ENCODE measurements at regions not wholly inside any gene's neighbourhood (a gene's known extent, or its start where the extent isn't known, plus 50 kb on each side); places are given as distances from the start of the nearest gene placed in this dataset.

DNA sequence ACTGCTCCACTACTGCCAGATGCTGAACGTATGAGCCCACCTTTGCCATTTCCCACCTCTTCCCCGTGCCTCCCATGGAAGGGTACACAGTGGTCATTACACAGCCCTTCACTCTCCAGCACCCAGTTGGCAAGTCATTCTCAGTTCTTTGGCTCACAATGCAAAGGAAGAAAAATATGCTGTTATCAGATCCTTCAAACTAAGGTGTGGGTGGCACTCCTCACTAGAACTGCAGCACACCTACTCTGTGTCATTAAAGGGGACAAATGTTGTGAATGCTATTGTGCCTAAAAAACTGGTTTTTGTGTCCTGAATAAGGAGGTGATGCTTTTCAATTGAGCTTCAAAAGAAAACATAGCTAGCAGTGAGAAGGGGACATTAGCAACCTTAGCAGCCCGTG is 183.1 kb upstream of the SNX2 start:
- TF ChIP-seq TARDBP (IDR thresholded peaks at IDR 0.05) (no peak), PKNOX1 (IDR thresholded peaks at IDR 0.05) (no peak), L3MBTL2 (conservative IDR thresholded peaks at IDR 0.05) (no peak), SP1 (IDR thresholded peaks at IDR 0.05) (no peak), SUZ12 (IDR thresholded peaks at IDR 0.05) (no peak), FOXA1 (IDR thresholded peaks at IDR 0.05) (no peak), ARNT (IDR thresholded peaks at IDR 0.05) (no peak), BHLHE40 (IDR thresholded peaks at IDR 0.05; ENCODE audit: borderline replicate concordance) (no peak)
